ENCODE measurements at regions not wholly inside any gene's neighbourhood (a gene's known extent, or its start where the extent isn't known, plus 50 kb on each side); places are given as distances from the start of the nearest gene placed in this dataset.
"Not testable (repeated sequence)": the region's sequence is repeated elsewhere in the genome, so short reads cannot be mapped to it uniquely, and the experiment has no call there.

- in situ Hi-C loops (cut with HindIII; ENCODE audit: low sequenced_read_pairs): no loop called here
Observed at GRCh38 chr1:200496937-200497336, 87.1 kb upstream of the ZNF281 start.

- in situ Hi-C loops (cut with HindIII; ENCODE audit: low sequenced_read_pairs): no loop called here
Observed at GRCh38 chr1:200495901-200496300, 86.1 kb upstream of the ZNF281 start.

- in situ Hi-C loops (cut with HindIII; ENCODE audit: low sequenced_read_pairs): no loop called here
Observed at GRCh38 chr1:200493344-200493743, 83.5 kb upstream of the ZNF281 start.

- in situ Hi-C loops (cut with HindIII; ENCODE audit: low sequenced_read_pairs): no loop called here
Observed at GRCh38 chr1:200491103-200491502, 81.3 kb upstream of the ZNF281 start.

- in situ Hi-C loops (cut with HindIII; ENCODE audit: low sequenced_read_pairs): no loop called here
Observed at GRCh38 chr1:200490183-200490582, 80.3 kb upstream of the ZNF281 start.

- in situ Hi-C loops (cut with HindIII; ENCODE audit: low sequenced_read_pairs): no loop called here
Observed at GRCh38 chr1:200488375-200489165, 78.7 kb upstream of the ZNF281 start.

GRCh38 chr1:200487650-200488049 lies 77.8 kb upstream of the ZNF281 start:
- in situ Hi-C loops (cut with HindIII; ENCODE audit: low sequenced_read_pairs): no loop called here

GRCh38 chr1:200486634-200487033 lies 76.8 kb upstream of the ZNF281 start:
- in situ Hi-C loops (cut with HindIII; ENCODE audit: low sequenced_read_pairs): no loop called here

- in situ Hi-C loops (cut with HindIII; ENCODE audit: low sequenced_read_pairs): not testable (repeated sequence)
Observed at GRCh38 chr1:200484438-200484946, 74.7 kb upstream of the ZNF281 start.

- in situ Hi-C loops (cut with HindIII; ENCODE audit: low sequenced_read_pairs): no loop called here
Observed at GRCh38 chr1:200483491-200484143, 73.8 kb upstream of the ZNF281 start.

GRCh38 chr1:200480964-200481363 lies 71.1 kb upstream of the ZNF281 start:
- in situ Hi-C loops (cut with HindIII; ENCODE audit: low sequenced_read_pairs): no loop called here

GRCh38 chr1:200479816-200480215 lies 70.0 kb upstream of the ZNF281 start:
- in situ Hi-C loops (cut with HindIII; ENCODE audit: low sequenced_read_pairs): loop anchor here (10.0 kb wide), 1 partner anchor 95 kb away; no protein-coding TSS in a partner anchor

- in situ Hi-C loops (cut with HindIII; ENCODE audit: low sequenced_read_pairs): loop anchor here (10.0 kb wide), 1 partner anchor 94 kb away; no protein-coding TSS in a partner anchor
Observed at GRCh38 chr1:200478945-200479558, 69.2 kb upstream of the ZNF281 start.

- in situ Hi-C loops (cut with HindIII; ENCODE audit: low sequenced_read_pairs): loop anchor here (10.0 kb wide), 1 partner anchor 93 kb away; no protein-coding TSS in a partner anchor
Observed at GRCh38 chr1:200478239-200478623, 68.4 kb upstream of the ZNF281 start.

- in situ Hi-C loops (cut with HindIII; ENCODE audit: low sequenced_read_pairs): loop anchor here (10.0 kb wide), 1 partner anchor 90 kb away; no protein-coding TSS in a partner anchor
Observed at GRCh38 chr1:200474633-200475032, 64.8 kb upstream of the ZNF281 start.

- in situ Hi-C loops (cut with HindIII; ENCODE audit: low sequenced_read_pairs): loop anchor here (10.0 kb wide), 1 partner anchor 89 kb away; no protein-coding TSS in a partner anchor
Observed at GRCh38 chr1:200473698-200474371, 64.0 kb upstream of the ZNF281 start.

GRCh38 chr1:200471739-200472138 lies 61.9 kb upstream of the ZNF281 start:
- in situ Hi-C loops (cut with HindIII; ENCODE audit: low sequenced_read_pairs): loop anchor here (10.0 kb wide), 1 partner anchor 87 kb away; no protein-coding TSS in a partner anchor

GRCh38 chr1:200468264-200469001 lies 58.6 kb upstream of the ZNF281 start:
- in situ Hi-C loops (cut with HindIII; ENCODE audit: low sequenced_read_pairs): loop anchor here (5.0 kb wide), 1 partner anchor 191 kb away; no protein-coding TSS in a partner anchor

GRCh38 chr1:200464784-200465400 lies 55.1 kb upstream of the ZNF281 start:
- in situ Hi-C loops (cut with HindIII; ENCODE audit: low sequenced_read_pairs): loop anchor here (5.0 kb wide), 1 partner anchor 188 kb away; no protein-coding TSS in a partner anchor

Data from endothelial cell of hepatic sinusoid (primary cell).